Smooth muscle cell (in vitro differentiated cells): ENCODE measurements at regions not wholly inside any gene's neighbourhood (a gene's known extent, or its start where the extent isn't known, plus 50 kb on each side); places are given as distances from the start of the nearest gene placed in this dataset.

Experiments
- DNase-seq: peaks from one replicate; lab custom pipeline; 2025; ENCODE audit not compliant: unreplicated experiment; lab: John Stamatoyannopoulos, UW
- H2AFZ ChIP-seq: fragments of 200-600 bp; sonication (generic); 2 replicates; pipeline ENCODE4 v1.6.0; 2016; ENCODE audit warnings: antibody characterized with exemption, low read depth, mild to moderate bottlenecking
- H3F3A ChIP-seq: fragments of 200-600 bp; sonication (generic); 2 replicates; pipeline ENCODE4 v1.6.0; 2017; ENCODE audit warnings: antibody characterized with exemption, low read depth
- H3K27ac ChIP-seq: fragments of 200-600 bp; sonication (generic); 2 replicates; pipeline ENCODE4 v1.5.1; 2016; ENCODE audit warnings: low read depth, mild to moderate bottlenecking
- H3K27me3 ChIP-seq: fragments of 200-600 bp; sonication (generic); 2 replicates; pipeline ENCODE4 v1.6.1; 2016; ENCODE audit warnings: low read depth, mild to moderate bottlenecking
- H3K36me3 ChIP-seq: fragments of 200-600 bp; sonication (generic); 2 replicates; pipeline ENCODE4 v1.5.1; 2016; ENCODE audit warnings: low read depth
- H3K4me1 ChIP-seq: fragments of 200-600 bp; sonication (generic); 2 replicates; pipeline ENCODE4 v1.5.1; 2016; ENCODE audit warnings: low read depth
- H3K4me2 ChIP-seq: fragments of 200-600 bp; sonication (generic); 2 replicates; pipeline ENCODE4 v1.6.0; 2016; ENCODE audit warnings: mild to moderate bottlenecking
- H3K4me3 ChIP-seq: fragments of 200-600 bp; sonication (generic); 2 replicates; pipeline ENCODE4 v1.5.1; 2016; ENCODE audit warnings: mild to moderate bottlenecking
- H3K79me2 ChIP-seq: fragments of 200-600 bp; sonication (generic); 2 replicates; pipeline ENCODE4 v1.6.0; 2016; ENCODE audit warnings: low read depth, mild to moderate bottlenecking
- H3K9ac ChIP-seq: fragments of 200-600 bp; sonication (generic); 2 replicates; pipeline ENCODE4 v1.6.0; 2016; ENCODE audit warnings: low read depth
- H3K9me3 ChIP-seq: fragments of 200-600 bp; sonication (generic); replicated peaks from 2 replicates; pipeline ENCODE4 v1.5.1; 2016; ENCODE audit warnings: low read depth
- H4K20me1 ChIP-seq: fragments of 200-600 bp; sonication (generic); 2 replicates; pipeline ENCODE4 v1.6.0; 2016; ENCODE audit warnings: low read depth
- WGBS: methylation state at CpG from one replicate; pipeline ENCODE4 v1.1.7; 2016; ENCODE audit warnings: low lambda C conversion rate; 5-methylcytosine and 5-hydroxymethylcytosine counted together
- TF ChIP-seq, protein P1 (sequence below): fragments of 200-600 bp; sonication (generic); IDR thresholded peaks from 2 replicates; pipeline ENCODE4 v1.5.1; 2017; ENCODE audit warnings: borderline replicate concordance, mild to moderate bottlenecking, antibody characterized with exemption; ENCODE audit not compliant: insufficient read depth, poor library complexity, severe bottlenecking

DNA sequence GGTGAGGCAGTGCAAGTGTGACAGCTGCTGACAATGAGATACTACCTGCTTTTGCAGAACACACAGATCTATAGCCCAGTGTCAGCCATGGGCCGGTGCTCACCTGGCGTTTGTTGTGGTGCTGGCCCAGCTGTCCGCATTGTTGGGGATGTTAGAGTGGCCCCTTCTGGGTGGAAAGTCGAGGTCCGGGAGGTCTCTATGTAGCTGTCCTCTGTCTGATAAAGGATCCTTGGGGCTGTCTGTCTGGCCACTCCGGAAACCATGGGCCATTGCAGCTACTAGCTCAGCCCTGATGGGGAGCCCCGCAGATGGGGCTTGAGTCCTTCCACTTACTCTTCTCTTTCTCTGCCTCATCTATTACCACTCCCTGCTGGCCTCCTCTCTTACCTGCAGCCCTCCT lies 181.5 kb upstream of the TSHZ3 start:
- no peak overlapping the region for H3K4me3 ChIP-seq
- no peaks in the 10 kb centered on the region for H3K36me3 ChIP-seq
- no peak for DNase-seq
- no peak overlapping the region for H3K4me2 ChIP-seq
- no peaks in the 10 kb centered on the region for H4K20me1 ChIP-seq
- H3K79me2 ChIP-seq: no peaks in the 10 kb centered on the region
- no peaks in the 10 kb centered on the region for H3K4me1 ChIP-seq
- H2AFZ ChIP-seq: no peak overlapping the region
- no peaks in the 10 kb centered on the region for H3K9me3 ChIP-seq
- H3K9ac ChIP-seq: no peak overlapping the region
- no peaks in the 10 kb centered on the region for H3K27me3 ChIP-seq
- H3K27ac ChIP-seq: no peak overlapping the region
- 97% methylated on average over 7 of the region's 7 CpGs for WGBS
- H3F3A ChIP-seq: no peaks in the 10 kb centered on the region
- TF ChIP-seq, protein P1, sequence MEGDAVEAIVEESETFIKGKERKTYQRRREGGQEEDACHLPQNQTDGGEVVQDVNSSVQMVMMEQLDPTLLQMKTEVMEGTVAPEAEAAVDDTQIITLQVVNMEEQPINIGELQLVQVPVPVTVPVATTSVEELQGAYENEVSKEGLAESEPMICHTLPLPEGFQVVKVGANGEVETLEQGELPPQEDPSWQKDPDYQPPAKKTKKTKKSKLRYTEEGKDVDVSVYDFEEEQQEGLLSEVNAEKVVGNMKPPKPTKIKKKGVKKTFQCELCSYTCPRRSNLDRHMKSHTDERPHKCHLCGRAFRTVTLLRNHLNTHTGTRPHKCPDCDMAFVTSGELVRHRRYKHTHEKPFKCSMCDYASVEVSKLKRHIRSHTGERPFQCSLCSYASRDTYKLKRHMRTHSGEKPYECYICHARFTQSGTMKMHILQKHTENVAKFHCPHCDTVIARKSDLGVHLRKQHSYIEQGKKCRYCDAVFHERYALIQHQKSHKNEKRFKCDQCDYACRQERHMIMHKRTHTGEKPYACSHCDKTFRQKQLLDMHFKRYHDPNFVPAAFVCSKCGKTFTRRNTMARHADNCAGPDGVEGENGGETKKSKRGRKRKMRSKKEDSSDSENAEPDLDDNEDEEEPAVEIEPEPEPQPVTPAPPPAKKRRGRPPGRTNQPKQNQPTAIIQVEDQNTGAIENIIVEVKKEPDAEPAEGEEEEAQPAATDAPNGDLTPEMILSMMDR: no peak

DNA sequence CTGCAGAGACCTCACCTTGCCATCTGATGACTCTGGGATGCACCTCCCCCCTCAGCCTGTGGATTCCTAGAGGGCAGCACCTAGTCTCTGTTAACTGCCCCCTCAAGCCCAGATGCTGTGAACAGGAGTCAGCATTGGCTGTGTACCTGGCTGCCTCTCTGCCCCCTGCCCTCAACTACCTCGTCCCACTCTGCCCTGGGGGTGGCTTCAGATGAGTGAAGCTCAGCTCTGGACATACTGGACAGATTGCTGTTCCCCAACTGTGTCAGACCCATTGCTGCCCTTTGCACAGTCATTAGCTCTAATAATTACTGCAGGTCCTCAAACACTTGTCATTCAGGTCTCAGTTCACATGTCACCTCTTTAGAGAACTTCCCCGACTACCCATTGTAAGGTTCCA lies 182.1 kb upstream of the TSHZ3 start:
- Histone ChIP-seq H4K20me1 (no peaks in the 10 kb centered on the region), H3F3A (no peaks in the 10 kb centered on the region), H3K27me3 (no peaks in the 10 kb centered on the region), H3K9me3 (no peaks in the 10 kb centered on the region), H3K9ac (no peak overlapping the region), H2AFZ (no peak overlapping the region), H3K4me2 (no peak overlapping the region), H3K27ac (no peak overlapping the region), H3K4me1 (no peaks in the 10 kb centered on the region), H3K36me3 (no peaks in the 10 kb centered on the region), H3K4me3 (no peak overlapping the region), H3K79me2 (no peaks in the 10 kb centered on the region)
- 74% methylated on average over 2 of the region's 2 CpGs for WGBS
- TF ChIP-seq, protein P1: no peak
- DNase-seq: no peak

DNA sequence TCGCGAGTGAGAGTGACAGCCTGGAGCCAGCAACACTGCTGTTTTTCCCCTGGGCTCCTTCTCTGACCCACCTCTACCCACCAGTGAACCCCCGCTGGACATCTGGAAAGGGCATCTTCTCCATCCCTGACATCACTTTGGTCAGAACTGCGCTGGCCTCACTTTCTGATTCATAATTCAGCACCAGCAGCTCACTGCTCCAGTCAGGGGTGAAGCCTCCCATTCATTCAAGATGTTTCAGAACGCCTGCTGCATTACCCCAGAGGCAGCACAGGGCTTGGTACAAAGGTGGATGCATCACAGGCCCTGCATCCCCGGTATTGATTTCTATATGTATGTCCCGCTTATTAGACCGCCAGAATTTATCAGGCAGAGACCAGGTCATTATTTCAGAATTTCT lies 182.8 kb upstream of the TSHZ3 start:
- Histone ChIP-seq H4K20me1 (no peaks in the 10 kb centered on the region), H3K36me3 (no peaks in the 10 kb centered on the region), H3K9ac (no peak overlapping the region), H3K27me3 (no peaks in the 10 kb centered on the region), H3K4me1 (no peaks in the 10 kb centered on the region), H2AFZ (no peak overlapping the region), H3K4me2 (no peak overlapping the region), H3K79me2 (no peaks in the 10 kb centered on the region), H3F3A (no peaks in the 10 kb centered on the region), H3K4me3 (no peak overlapping the region), H3K9me3 (no peaks in the 10 kb centered on the region), H3K27ac (no peak overlapping the region)
- WGBS: 96% methylated on average over 8 of the region's 8 CpGs
- TF ChIP-seq, protein P1: no peak
- DNase-seq: no peak

DNA sequence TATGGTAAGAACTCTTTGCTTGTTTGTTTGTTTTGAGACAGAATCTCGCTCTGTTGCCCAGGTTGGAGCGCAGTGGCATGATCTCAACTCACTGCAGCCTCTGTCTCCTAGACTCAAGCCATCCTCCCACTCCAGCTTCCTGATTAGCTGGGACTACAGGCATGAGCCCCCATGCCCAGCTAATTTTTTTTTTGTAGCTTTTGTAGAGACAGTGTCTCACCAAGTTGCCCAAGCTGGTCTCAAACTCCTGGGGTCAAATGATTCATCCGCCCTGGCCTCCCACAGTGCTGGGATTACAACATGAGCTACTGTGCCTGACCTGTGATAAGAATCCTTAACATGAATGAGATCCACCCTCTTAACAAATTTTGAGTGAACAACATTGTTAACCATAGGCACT lies 183.9 kb upstream of the TSHZ3 start:
- Histone ChIP-seq H3K79me2 (no peaks in the 10 kb centered on the region), H3K4me1 (no peaks in the 10 kb centered on the region), H3K4me2 (peak overlapping the region; percentile 16), H3K36me3 (no peaks in the 10 kb centered on the region), H3K27me3 (no peaks in the 10 kb centered on the region), H3K27ac (no peak overlapping the region), H3K4me3 (no peak overlapping the region), H3K9ac (no peak overlapping the region), H2AFZ (no peak overlapping the region), H4K20me1 (no peaks in the 10 kb centered on the region), H3F3A (no peaks in the 10 kb centered on the region), H3K9me3 (no peaks in the 10 kb centered on the region)
- WGBS: 62% methylated on average over 3 of the region's 3 CpGs
- DNase-seq: no peak
- TF ChIP-seq, protein P1: no peak
